HG03066 (cell line): ENCODE measurements at regions not wholly inside any gene's neighbourhood (a gene's known extent, or its start where the extent isn't known, plus 50 kb on each side); places are given as distances from the start of the nearest gene placed in this dataset.
"Not testable (repeated sequence)": the region's sequence is repeated elsewhere in the genome, so short reads cannot be mapped to it uniquely, and the experiment has no call there.

Experiments used
- ATAC-seq: cut with Tn5 transposase; IDR thresholded peaks from one replicate; pipeline ENCODE4 v1.9.1; 2021; ENCODE audit warnings: low read depth; ENCODE audit not compliant: unreplicated experiment

DNA sequence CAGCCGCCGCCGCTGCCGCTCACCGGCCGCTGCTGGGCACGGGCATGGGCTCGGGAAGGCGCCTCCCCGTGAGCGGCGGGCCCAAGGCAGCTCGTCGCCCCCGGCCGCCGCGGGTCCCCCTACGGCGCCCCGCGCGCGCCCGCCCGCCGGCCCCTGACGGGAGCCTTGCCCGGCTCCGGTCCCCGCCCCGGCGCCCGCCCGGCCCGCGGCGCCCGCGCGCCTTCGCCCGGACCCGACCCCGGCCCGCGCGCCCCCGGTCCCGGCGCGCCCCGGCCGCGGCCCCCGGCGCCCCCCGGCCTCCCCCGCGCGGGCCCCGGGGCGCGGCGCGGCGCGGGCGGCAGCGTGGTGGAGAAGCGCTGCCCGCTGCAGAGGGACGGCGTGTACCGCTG lies 177.7 kb downstream of the OR4M2 start:
- ATAC-seq: no peak

DNA sequence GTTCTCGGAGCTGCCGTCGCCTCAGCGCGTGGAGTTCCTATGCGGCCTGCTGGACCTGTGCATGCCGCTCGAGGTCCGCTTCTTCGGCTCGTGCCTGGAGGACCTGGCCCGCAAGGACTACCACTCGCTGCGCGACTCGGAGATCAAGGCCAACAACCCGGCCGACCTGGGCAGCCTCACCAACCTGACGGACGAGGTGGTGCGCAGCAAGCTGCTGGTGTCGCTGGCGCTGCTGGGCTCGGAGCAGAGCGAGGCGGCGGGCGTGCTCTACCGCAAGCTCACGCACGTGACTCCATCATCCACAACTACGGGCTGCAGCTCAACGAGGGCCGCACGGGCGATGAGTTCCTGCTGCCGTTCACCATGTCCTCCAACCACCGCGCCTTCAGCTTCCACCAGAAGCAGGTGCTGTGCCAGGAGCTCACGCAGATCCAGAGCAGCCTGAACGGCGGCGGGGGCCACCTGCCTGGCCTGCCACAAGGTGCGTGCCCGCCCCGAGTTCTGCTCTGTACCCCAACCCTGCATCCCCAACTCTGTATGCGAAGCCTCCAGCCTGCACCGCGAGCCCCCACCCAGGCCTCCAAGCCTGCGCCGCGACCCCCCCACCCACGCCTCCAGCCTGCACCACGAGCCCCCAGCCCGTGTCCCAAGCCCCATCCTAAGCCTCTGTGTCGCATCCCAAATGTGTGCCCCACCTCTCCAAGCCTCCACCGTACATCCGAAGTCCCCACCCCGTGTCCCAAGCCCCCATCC lies 178.2 kb downstream of the OR4M2 start:
- no peak for ATAC-seq

DNA sequence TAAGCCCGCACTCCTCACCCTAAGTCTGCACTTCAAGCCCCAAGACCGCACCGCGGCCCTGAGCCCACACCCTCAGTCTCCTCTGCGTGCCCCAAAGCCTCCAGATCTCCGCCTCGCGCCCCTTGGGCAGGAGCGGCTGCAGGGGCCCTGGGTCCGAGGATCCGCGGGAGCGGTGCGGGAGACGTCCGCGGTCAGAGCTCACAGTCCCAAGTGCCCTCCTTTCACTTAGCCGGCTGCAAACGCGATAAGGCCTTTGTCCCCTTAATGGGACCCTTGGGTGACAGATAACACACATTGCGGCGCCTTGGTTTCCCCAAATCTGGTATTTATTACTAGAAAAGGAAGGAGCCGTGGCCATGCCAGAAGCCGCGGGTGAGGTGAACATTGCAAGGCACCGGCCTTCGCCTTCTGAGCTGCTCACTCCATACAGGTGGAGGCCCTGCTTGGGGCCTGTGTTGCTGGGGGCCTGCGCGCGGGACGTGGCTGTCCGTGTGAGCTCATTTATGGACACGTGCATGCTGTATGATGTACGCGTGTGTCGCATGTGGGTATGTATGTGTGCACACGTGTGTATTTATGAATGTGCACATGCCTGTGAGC lies 178.9 kb downstream of the OR4M2 start:
- not testable (repeated sequence) for ATAC-seq

DNA sequence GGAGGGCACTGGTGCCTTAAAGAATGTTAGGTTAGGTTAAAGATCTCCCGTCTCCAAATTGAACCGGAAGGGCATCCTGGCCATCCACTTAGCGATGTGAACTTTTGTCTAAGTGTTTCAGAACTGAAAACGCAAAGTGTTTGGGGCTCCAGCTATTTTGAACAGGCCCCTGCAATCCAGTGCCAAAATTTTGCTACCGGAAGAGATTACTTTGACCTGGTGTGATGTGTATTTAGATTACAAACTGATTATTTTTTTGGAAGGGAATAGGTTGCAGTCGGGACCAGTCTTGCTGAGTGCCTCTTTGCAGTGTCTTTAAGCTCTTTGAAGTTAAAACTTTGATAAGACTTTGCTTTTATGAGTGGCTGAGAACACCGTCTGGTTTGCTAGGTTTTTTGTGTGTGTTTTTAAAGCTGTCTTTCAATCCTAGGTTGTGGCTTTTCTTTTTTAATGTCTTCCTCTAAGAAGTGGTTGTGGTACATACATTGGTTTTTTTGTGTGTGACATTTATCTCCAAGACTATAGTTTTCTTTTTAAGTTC lies 179.6 kb downstream of the OR4M2 start:
- ATAC-seq: no peak

DNA sequence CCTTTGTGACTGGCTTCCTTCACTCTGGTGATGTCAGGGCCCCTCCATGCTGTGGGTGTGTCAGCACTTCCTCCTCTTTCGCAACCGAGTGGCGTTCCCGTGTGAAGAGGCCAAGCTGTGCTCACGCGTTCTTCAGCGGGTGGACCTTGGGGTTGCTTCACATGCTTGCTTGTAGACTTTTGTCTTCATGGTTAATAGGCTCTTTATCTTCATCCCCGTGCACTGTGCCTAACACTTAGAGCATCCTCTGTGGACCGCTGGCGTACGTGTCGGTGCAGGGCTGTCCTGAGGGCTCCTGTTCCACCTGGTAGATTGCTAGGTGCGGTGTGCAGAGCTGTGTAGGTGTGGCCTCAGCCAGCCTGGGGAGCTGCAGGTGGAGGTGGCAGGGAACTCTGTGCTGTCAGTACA lies 182.3 kb downstream of the OR4M2 start:
- ATAC-seq: no peak

DNA sequence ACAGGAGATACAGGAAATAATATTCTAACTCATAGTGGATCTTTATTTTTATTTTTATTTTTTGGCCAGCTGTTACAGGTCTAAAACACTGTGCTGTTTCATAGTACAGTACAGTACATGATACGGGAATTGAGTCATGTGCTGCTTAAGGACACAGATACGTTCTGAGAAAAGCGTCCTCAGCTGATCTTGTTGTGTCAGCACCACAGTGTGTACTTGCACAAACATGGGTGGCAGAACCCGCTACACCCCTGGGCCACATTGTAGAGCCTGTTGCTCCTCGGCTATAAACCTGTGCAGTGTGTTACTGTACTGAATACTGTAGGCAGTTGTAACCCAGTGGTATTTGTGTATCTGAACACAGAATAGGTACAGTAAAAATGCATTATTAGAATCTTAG lies 183.4 kb downstream of the OR4M2 start:
- ATAC-seq: no peak

DNA sequence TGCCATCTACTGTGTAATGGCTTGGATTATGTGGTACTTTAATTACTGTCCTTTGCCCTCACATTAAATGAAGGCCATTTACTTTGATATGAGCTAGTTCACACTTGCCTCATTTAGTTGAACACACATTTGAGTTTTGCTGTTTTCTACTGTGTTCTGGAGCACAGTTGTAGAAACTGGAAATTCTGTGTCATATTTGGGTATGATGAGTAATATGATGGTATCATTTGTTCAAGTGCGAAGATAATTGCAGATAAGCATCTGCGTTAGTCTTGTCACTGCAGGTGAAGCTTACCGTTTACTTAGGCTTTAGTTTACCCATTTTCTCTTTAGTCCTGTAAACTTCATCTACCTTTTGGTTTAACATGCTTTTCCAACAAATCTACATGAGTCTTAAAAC lies 183.9 kb downstream of the OR4M2 start:
- not testable (repeated sequence) for ATAC-seq

DNA sequence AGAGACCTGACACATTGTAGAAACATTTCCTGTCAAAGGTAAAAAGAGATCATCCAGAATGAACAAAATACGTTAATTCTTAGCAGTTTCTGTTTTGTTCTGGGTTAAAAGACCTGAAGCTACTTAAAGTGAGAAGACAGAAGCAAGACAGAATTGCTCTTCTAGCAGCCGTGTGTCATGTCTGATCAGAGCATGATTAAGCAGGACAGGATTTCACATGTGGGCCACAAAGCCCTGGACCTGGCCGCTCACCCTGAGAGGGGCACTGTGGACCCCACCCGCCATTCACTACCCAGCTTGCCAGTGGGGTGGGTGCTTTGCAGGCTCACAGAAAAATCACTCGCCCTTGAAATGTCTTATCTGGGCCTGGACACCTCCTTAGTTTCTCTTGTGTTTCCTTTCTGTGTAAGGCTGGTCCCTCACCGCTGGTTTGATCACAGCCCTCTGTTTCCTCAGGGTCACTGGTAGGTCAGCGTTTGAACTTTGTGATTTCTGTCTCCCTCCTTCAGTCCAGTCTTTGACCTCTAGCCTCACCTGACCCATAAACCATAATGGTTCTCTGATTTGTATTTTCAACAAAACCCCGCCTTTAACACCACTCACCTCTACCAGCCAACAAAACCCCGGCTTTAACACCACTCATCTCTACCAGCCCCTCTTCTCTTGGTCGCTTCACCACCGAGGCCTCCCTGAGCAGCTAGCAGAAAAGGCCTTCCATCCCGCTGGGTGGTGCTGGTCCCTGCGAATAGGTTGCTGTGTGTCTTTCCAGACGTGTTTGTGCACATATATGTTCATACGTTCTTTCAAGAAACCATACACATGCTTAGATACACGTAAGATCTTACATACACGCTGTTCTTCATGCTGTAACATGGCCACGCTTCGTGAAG lies 185.0 kb downstream of the OR4M2 start:
- ATAC-seq: no peak

DNA sequence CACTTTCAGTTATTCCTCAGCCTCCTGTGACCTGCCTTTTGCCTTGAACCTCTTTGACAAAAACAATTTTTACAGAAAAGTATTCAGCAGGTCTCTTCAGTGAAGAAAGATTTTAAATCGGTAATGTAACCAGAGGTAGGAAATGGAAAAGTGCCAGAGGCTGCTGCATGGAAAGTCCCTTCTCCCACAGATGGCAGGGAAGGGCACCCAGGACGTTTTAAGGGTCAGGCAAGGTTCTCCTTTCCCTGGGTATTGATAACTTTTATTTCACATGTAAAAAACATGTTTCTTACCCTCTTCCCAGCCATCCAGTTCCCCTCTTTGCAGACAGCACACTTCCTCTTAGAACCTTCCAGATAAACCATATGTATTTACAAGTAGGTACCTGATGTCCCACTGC lies 185.6 kb downstream of the OR4M2 start:
- no peak for ATAC-seq

DNA sequence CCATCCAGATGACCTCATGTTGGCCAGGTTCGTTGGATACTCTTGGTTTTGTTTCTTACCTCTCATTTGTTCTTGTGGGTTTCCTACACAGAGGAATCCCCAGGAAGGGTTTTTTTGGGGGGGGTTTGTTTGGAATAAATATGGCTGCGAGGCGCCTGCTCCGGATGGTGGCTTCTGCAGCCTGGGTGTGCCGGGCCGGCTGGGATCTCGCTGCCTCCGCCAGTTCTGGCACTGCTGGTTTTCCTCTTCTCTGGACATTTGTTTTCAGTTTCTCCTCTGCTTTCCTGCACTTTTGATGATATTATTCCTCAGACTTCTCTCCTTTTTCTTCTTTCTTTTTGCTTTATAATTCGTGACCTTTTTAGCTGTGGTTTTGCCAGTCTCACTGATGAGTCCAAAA lies 187.4 kb downstream of the OR4M2 start:
- ATAC-seq: no peak

DNA sequence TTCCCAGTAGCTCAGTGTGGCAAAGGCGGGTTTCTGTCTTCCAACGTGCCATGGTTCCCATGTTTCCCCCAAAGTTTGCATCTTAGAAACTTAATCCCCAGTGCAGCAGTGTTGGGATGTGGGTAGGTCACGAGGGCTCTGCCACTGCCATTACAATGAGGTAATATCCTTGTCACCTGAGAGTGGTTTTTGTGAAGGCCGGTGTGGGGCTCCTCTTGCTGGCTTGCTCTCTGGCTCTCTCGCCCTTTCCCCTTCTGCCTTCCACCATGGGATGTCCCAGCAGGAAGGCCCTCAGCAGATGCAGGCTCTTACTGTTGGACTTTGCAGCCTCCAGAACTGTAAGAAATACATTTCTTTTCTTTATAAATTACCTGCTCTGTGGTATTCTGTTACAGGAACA lies 187.9 kb downstream of the OR4M2 start:
- ATAC-seq: not testable (repeated sequence)

DNA sequence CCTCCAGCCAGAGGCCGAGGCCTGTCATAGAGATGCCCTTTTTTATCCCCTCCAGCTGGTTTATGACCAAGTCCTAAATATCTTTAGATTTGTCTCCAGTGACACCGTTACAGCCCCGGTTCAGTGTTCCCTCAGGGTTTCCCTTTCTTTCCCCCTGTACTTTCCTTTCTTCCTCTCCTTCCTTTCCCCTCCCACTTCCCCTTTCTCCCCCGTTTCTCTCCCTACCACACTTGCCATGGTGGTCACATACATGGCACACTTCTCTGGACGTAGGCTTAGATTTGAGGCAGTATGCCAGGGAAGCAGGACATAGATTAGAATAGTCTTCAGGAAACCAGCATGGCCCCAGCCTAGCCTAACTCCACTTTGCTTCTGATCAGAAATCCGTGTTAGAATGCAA lies 188.3 kb downstream of the OR4M2 start:
- not testable (repeated sequence) for ATAC-seq

DNA sequence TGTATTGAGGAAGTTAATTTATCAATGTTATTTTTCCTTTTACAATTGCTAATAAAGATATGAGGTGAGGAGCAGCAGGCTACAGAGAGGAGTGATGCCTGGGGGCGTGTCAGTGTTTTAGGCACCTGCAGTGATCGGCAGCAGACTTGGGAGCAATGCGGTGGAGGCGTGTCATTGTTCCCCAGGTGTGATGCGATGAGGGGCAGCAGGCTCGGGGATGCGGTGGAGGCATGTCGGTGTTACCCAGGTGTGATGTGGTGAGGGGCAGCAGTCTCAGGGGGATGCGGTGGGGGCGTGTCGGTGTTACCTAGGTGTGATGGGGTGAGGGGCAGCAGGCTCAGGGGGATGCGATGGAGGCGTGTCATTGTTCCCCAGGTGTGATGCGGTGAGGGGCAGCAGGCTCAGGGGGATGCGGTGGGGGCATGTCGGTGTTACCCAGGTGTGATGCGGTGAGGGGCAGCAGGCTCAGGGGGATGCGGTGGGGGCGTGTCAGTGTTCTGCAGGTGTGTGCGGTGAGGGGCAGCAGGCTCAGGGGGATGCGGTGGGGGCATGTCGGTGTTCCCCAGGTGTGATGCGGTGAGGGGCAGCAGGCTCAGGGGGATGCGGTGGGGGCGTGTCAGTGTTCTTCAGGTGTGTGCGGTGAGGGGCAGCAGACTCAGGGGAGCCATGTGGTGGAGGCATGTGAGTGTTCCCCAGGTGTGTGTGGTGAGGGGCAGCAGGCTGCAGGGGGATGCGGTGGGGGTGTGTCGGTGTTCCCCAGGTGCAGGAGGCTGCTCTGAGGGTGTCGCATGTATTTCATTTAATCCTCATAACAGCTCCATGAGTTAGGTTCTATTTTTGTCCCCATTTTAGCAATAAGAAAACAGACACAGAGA lies 186.2 kb upstream of the GOLGA6L22 start:
- not testable (repeated sequence) for ATAC-seq

DNA sequence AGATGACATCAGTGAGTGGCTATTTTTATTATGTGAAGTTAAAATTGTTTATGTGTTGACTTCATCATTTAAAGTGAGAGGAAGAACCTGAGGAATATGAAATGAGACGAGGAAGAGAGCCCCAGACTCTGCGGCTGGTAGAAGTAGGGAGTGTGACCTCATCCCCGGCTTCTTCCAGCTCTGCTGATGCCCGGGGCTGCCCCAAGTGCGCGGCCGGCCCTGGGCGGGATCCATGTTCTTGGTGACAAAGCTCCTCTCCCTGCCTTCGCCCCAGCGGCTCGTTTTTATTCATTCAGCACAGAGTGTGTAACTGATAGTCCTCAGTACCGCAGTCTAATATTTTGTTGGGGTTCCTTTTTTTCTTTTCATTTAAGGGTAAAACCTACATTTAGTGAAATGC lies 185.5 kb upstream of the GOLGA6L22 start:
- ATAC-seq: not testable (repeated sequence)

DNA sequence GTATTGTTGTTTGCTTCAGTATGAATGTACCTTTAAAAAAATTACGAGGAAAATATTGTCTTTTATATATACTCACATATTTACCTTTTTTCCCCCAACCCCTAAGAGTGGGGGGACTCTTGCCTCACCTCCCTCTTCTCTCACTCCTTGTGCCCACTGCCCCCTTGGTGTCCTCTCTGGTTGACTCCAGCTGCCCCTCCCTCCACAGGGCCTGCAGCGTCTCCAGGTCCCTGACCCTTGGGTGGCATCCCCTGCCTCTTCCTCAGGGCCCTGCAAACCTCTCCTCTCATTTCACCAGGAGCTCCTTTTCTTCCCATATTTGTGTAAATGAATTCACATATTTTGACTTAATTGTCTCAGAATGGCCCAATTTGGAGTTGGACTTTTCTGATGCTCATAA lies 184.3 kb upstream of the GOLGA6L22 start:
- ATAC-seq: not testable (repeated sequence)

DNA sequence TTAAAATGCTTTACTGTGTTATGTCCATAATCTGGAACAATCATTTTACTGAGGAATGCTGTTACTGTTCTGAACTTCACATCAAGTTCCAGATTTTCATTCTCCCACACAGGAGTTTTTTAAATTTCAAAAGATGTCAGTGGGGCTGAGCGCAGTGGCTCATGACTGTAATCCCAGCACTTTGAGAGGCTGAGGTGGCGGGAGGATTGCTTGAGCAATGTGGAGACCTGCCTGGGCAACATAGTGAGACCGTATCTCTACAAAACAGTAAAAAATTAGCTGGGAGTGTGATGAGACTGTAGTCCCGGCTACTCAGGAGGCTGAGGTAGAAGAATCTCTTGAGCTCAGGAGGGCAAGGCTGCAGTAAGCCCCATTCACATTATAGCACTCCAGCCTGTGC lies 177.9 kb upstream of the GOLGA6L22 start:
- ATAC-seq: not testable (repeated sequence)

DNA sequence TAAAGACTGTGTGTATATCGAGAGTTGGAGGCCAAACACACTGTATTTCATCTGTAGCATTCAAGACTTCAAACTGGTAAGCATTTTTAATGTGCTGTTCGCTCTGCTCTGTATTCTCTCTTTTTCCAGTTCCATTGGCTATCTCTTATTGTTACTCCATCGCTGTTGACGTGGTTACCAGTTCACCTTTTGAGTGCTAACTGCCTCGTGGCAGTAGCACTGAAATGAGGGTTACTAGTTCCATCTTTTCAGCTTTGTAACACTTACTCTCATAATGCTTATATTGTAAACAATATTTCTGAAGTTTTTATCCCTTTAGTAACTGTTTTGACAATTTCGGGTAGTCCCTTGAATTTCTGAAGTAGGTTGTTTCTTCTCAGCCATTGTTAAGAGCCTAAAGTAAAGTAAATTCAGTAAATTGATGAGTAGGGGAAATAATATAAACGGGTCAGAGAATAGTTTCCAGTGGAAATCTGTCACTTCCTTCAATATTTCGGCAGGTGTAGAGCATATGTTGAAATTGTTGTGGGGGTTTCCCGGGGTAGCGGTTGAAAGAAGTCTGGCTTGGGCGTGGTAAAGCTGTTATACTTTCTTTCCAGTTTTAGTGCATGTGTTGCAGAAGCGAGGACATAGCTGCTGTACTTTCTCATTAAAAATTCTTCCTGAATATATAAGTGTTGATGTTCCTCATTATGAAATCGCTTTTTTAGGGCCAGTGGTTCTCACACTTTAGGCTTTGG lies 175.7 kb upstream of the GOLGA6L22 start:
- ATAC-seq: not testable (repeated sequence)

DNA sequence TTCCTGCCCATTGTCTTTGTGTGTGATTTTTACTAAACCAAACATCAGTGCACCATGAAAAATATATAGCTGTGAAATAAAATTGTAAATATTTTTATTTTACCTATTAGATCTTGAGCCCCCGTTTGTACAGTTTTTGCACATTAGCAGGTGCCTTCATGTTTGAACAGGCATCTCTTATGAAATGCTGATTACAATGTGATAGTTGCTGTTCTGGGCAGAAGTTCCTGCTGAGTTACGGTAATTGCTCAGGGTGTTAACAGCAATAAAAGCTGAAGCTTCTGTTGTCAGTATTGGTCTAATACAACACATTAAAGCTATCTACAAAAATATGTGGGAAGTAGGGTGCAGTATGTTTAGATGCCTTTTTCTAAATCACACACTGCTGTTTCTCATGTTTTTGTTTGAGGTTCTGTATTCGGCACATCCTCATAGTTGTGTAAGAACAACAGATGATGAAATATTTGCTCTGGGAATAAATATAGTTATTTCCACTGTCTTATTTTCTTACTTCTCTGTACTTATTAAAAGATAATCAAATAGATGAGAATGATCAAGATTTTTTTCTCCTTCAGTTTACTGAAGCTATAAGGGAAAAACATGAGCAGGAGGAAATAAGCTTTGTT lies 173.8 kb upstream of the GOLGA6L22 start:
- ATAC-seq: not testable (repeated sequence)

DNA sequence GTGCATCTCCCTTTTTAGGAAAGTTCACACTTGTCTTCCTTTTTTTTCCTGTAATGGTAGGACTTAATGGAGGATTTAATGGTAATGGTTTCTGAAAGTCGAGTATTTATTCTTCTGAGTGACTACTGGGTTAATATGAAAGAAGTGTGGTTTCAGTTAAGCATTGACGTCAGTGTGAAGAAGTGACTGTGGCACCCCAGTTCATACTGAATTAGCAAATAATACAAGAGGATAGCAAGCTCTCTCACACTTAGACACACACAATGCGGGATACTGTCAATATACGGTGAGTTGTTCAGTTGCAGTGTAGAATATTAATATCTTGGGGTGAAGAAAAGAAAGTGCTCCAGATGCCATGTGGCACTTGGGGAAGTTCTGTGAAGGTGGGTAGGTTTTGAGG lies 167.6 kb upstream of the GOLGA6L22 start:
- not testable (repeated sequence) for ATAC-seq
